H9 (cell line): ENCODE measurements at regions not wholly inside any gene's neighbourhood (a gene's known extent, or its start where the extent isn't known, plus 50 kb on each side); places are given as distances from the start of the nearest gene placed in this dataset.

Source experiments
- DNase-seq: peaks from one replicate; pipeline ENCODE4 v3.0.0-alpha.2; 2017
- H2AFZ ChIP-seq: one replicate; pipeline ENCODE4 v1.6.1; 2013; ENCODE audit warnings: mild to moderate bottlenecking, low read length, control low read depth, moderate library complexity
- H2AK5ac ChIP-seq: 2 replicates; pipeline ENCODE4 v1.6.1; 2013; ENCODE audit warnings: low read length, control low read depth, mixed read lengths; ENCODE audit not compliant: insufficient read length
- H2BK120ac ChIP-seq: one replicate; pipeline ENCODE4 v1.6.1; 2013; ENCODE audit warnings: low read depth, mild to moderate bottlenecking, low read length, control low read depth, inconsistent platforms; ENCODE audit not compliant: poor library complexity, severe bottlenecking
- H2BK12ac ChIP-seq: 2 replicates; pipeline ENCODE4 v1.6.1; 2013; ENCODE audit warnings: low read length, control low read depth, mixed read lengths, low read depth; ENCODE audit not compliant: insufficient read length
- H2BK15ac ChIP-seq: 2 replicates; pipeline ENCODE4 v1.6.1; 2013; ENCODE audit warnings: low read depth, low read length, control low read depth
- H2BK20ac ChIP-seq: one replicate; pipeline ENCODE4 v1.6.1; 2013; ENCODE audit warnings: low read depth, mild to moderate bottlenecking, low read length, control low read depth, inconsistent platforms; ENCODE audit not compliant: poor library complexity, severe bottlenecking
- H2BK5ac ChIP-seq: 2 replicates; pipeline ENCODE4 v1.6.1; 2013; ENCODE audit warnings: low read length, control low read depth, mixed read lengths; ENCODE audit not compliant: insufficient read length
- H3K14ac ChIP-seq: 2 replicates; pipeline ENCODE4 v1.6.1; 2013; ENCODE audit warnings: low read length, control low read depth; ENCODE audit not compliant: insufficient read depth
- H3K18ac ChIP-seq: 2 replicates; pipeline ENCODE4 v1.6.1; 2013; ENCODE audit warnings: low read depth, mild to moderate bottlenecking, mixed read lengths, low read length, control low read depth; ENCODE audit not compliant: insufficient read length
- H3K23ac ChIP-seq: 2 replicates; pipeline ENCODE4 v1.6.1; 2013; ENCODE audit warnings: low read length, control low read depth, mixed read lengths, low read depth; ENCODE audit not compliant: insufficient read length
- H3K23me2 ChIP-seq: 2 replicates; pipeline ENCODE4 v1.6.1; 2013; ENCODE audit warnings: low read depth, mild to moderate bottlenecking, mixed read lengths, low read length, control low read depth; ENCODE audit not compliant: insufficient read length, poor library complexity, severe bottlenecking
- H3K27ac ChIP-seq: 2 replicates; pipeline ENCODE4 v1.5.1; 2013; ENCODE audit warnings: low read length, control low read depth, mixed read lengths, low read depth; ENCODE audit not compliant: insufficient read length
- H3K27me3 ChIP-seq: 2 replicates; pipeline ENCODE4 v1.6.1; 2013; ENCODE audit warnings: low read length, control low read depth, inconsistent platforms; ENCODE audit not compliant: insufficient read depth
- H3K4ac ChIP-seq: 2 replicates; pipeline ENCODE4 v1.6.1; 2013; ENCODE audit warnings: low read depth, mild to moderate bottlenecking, control low read depth, inconsistent platforms, low read length, moderate library complexity
- H3K4me1 ChIP-seq: 2 replicates; pipeline ENCODE4 v1.6.1; 2013; ENCODE audit warnings: low read length, control low read depth, inconsistent platforms; ENCODE audit not compliant: insufficient read depth
- H3K4me2 ChIP-seq: 2 replicates; pipeline ENCODE4 v1.6.1; 2013; ENCODE audit warnings: low read length, control low read depth, mixed read lengths; ENCODE audit not compliant: insufficient read length, insufficient read depth
- H3K56ac ChIP-seq: 2 replicates; pipeline ENCODE4 v1.6.1; 2013; ENCODE audit warnings: low read depth, mild to moderate bottlenecking, mixed read lengths, low read length, control low read depth; ENCODE audit not compliant: insufficient read length
- H3K79me1 ChIP-seq: 2 replicates; pipeline ENCODE4 v1.6.1; 2013; ENCODE audit warnings: low read depth, mild to moderate bottlenecking, moderate library complexity, low read length, control low read depth, inconsistent platforms; ENCODE audit not compliant: insufficient read depth, poor library complexity, severe bottlenecking
- H3K79me2 ChIP-seq: 2 replicates; pipeline ENCODE4 v1.6.1; 2013; ENCODE audit warnings: low read length, control low read depth, inconsistent platforms; ENCODE audit not compliant: insufficient read depth
- H3K9ac ChIP-seq: 2 replicates; pipeline ENCODE4 v1.6.1; 2013; ENCODE audit warnings: low read length, control low read depth, mixed read lengths; ENCODE audit not compliant: insufficient read length; ENCODE audit errors: extremely low read depth
- H3K9me3 ChIP-seq: one replicate; pipeline ENCODE4 v1.6.1; 2013; ENCODE audit warnings: low read depth, low read length, inconsistent platforms; ENCODE audit not compliant: control insufficient read depth
- H3T11ph ChIP-seq: one replicate; pipeline ENCODE4 v1.6.1; 2013; ENCODE audit warnings: mild to moderate bottlenecking, low read length, control low read depth, inconsistent platforms
- H4K20me1 ChIP-seq: one replicate; pipeline ENCODE4 v1.6.1; 2013; ENCODE audit not compliant: control insufficient read depth, insufficient read length, insufficient read depth
- H4K5ac ChIP-seq: 2 replicates; pipeline ENCODE4 v1.6.1; 2013; ENCODE audit warnings: low read depth, mild to moderate bottlenecking, mixed read lengths, low read length, control low read depth; ENCODE audit not compliant: insufficient read length
- H4K8ac ChIP-seq: replicated peaks from 2 replicates; pipeline ENCODE4 v1.6.1; 2013; ENCODE audit warnings: low read length, control low read depth, mixed read lengths, low read depth; ENCODE audit not compliant: insufficient read length
- H4K91ac ChIP-seq: 2 replicates; pipeline ENCODE4 v1.6.1; 2013; ENCODE audit warnings: low read depth, mild to moderate bottlenecking, moderate library complexity, mixed read lengths, low read length, control low read depth; ENCODE audit not compliant: insufficient read length
- H3K27ac Mint-ChIP-seq, 3 experiments: 2 replicates in 2 of 3; 3 replicates in 1 of 3; pipeline ENCODE4 v1.8.0; 2020 to 2021; ENCODE audit warnings: mixed read lengths in 3 of 3, mild to moderate bottlenecking in 1 of 3, moderate library complexity in 1 of 3
- H3K27me3 Mint-ChIP-seq: 2 replicates; pipeline ENCODE4 v1.8.0; 2021; ENCODE audit warnings: low read depth, mild to moderate bottlenecking, moderate library complexity, mixed read lengths
- H3K36me3 Mint-ChIP-seq, 3 experiments: 2 replicates in 2 of 3; 3 replicates in 1 of 3; pipeline ENCODE4 v1.8.0; 2020 to 2021; ENCODE audit warnings: low read depth in 3 of 3, mixed read lengths in 3 of 3; ENCODE audit not compliant: insufficient read depth in 1 of 3
- H3K4me1 Mint-ChIP-seq, 2 experiments: 2 replicates each; pipeline ENCODE4 v1.8.0; 2020; ENCODE audit warnings: mixed read lengths in 2 of 2
- H3K4me3 Mint-ChIP-seq, 2 experiments: 2 replicates in 1 of 2; 3 replicates in 1 of 2; pipeline ENCODE4 v1.8.0; 2020 to 2021; ENCODE audit warnings: mild to moderate bottlenecking in 2 of 2, mixed read lengths in 2 of 2, moderate library complexity in 1 of 2
- H3K9me3 Mint-ChIP-seq, 2 experiments: 2 replicates in 1 of 2; 3 replicates in 1 of 2; pipeline ENCODE4 v1.8.0; 2020; ENCODE audit warnings: mild to moderate bottlenecking in 2 of 2, mixed read lengths in 2 of 2, moderate library complexity in 1 of 2
- WGBS: extraction: QIAGEN DNeasy Blood & Tissue Kit; methylation state at CpG from one replicate; pipeline ENCODE4 v1.1.7; 2013; ENCODE audit warnings: missing lambda C conversion rate, low lambda C conversion rate, mixed read lengths; ENCODE audit not compliant: insufficient read length; ENCODE audit errors: extremely low coverage; 5-methylcytosine and 5-hydroxymethylcytosine counted together
- TF ChIP-seq, protein P1 (sequence below): fragments of 200-600 bp; sonication (generic); conservative IDR thresholded peaks from 3 replicates; pipeline ENCODE4 v1.8.0; 2021; ENCODE audit warnings: antibody characterized with exemption, mild to moderate bottlenecking

- H4K5ac ChIP-seq: no peak overlapping the region
- H3K14ac ChIP-seq: no peak overlapping the region
- 0 out of 7 replicates have a peak overlapping the region, but pooled peaks of 1 of the 3 experiments have one; percentile 13 for H3K27ac Mint-ChIP-seq
- no peak overlapping the region for H3K4me2 ChIP-seq
- no peaks in the 10 kb centered on the region for H3K79me1 ChIP-seq
- peaks cover 0 to 7% (median 0%) of the 10 kb centered on the region in 3 experiments; a peak in 1 of 7 replicates for H3K36me3 Mint-ChIP-seq
- no peak overlapping the region for H4K8ac ChIP-seq
- no peak overlapping the region for H2BK120ac ChIP-seq
- H3K27me3 ChIP-seq: no peaks in the 10 kb centered on the region
- no peak overlapping the region for H3K18ac ChIP-seq
- no peaks in the 10 kb centered on the region for H3K27me3 Mint-ChIP-seq
- no peak overlapping the region for H3K9ac ChIP-seq
- no peak overlapping the region for H3T11ph ChIP-seq
- H3K4me3 Mint-ChIP-seq: no peak overlapping the region
- no peaks in the 10 kb centered on the region for H3K9me3 ChIP-seq
- H2BK12ac ChIP-seq: no peak overlapping the region
- H3K23ac ChIP-seq: no peak overlapping the region
- H2AK5ac ChIP-seq: no peak overlapping the region
- no CpG with 5 or more reads among the region's 10 CpGs for WGBS
- no peak for DNase-seq
- no peak overlapping the region for H2AFZ ChIP-seq
- no peaks in the 10 kb centered on the region for H4K20me1 ChIP-seq
- H3K4me1 ChIP-seq: no peaks in the 10 kb centered on the region
- peaks cover 0 to 5% of the 10 kb centered on the region in 2 experiments; a peak in 4 of 5 replicates for H3K9me3 Mint-ChIP-seq
- no peak overlapping the region for H4K91ac ChIP-seq
- H3K23me2 ChIP-seq: no peaks in the 10 kb centered on the region
- TF ChIP-seq, protein P1, sequence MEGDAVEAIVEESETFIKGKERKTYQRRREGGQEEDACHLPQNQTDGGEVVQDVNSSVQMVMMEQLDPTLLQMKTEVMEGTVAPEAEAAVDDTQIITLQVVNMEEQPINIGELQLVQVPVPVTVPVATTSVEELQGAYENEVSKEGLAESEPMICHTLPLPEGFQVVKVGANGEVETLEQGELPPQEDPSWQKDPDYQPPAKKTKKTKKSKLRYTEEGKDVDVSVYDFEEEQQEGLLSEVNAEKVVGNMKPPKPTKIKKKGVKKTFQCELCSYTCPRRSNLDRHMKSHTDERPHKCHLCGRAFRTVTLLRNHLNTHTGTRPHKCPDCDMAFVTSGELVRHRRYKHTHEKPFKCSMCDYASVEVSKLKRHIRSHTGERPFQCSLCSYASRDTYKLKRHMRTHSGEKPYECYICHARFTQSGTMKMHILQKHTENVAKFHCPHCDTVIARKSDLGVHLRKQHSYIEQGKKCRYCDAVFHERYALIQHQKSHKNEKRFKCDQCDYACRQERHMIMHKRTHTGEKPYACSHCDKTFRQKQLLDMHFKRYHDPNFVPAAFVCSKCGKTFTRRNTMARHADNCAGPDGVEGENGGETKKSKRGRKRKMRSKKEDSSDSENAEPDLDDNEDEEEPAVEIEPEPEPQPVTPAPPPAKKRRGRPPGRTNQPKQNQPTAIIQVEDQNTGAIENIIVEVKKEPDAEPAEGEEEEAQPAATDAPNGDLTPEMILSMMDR: no peak
- H2BK15ac ChIP-seq: no peak overlapping the region
- H2BK5ac ChIP-seq: no peak overlapping the region
- no peak overlapping the region for H2BK20ac ChIP-seq
- no peaks in the 10 kb centered on the region for H3K79me2 ChIP-seq
- peaks cover 0 to 3% of the 10 kb centered on the region in 2 experiments; a peak in 1 of 4 replicates for H3K4me1 Mint-ChIP-seq
- no peak overlapping the region for H3K27ac ChIP-seq
- no peak overlapping the region for H3K4ac ChIP-seq
- H3K56ac ChIP-seq: no peak overlapping the region
Measured at GRCh38 chr16:73311857-73312723, 264.2 kb upstream of the ZFHX3 start.
